HCT116 (cell line): ENCODE measurements at regions not wholly inside any gene's neighbourhood (a gene's known extent, or its start where the extent isn't known, plus 50 kb on each side); places are given as distances from the start of the nearest gene placed in this dataset.

Source experiments
- ATF3 ChIP-seq: IDR thresholded peaks from 2 replicates; pipeline ENCODE4 v1.6.1; 2012
- CEBPB ChIP-seq: IDR thresholded peaks from 2 replicates; pipeline ENCODE4 v1.6.1; 2012; ENCODE audit warnings: low read depth
- EZH2 ChIP-seq: fragments of 200-600 bp; sonication (generic); IDR thresholded peaks from 2 replicates; pipeline ENCODE4 v1.6.1; 2017; ENCODE audit warnings: antibody characterized with exemption, mixed run types
- FOSL1 ChIP-seq: IDR thresholded peaks from 2 replicates; pipeline ENCODE4 v1.6.1; 2012; ENCODE audit warnings: low read depth
- POLR2A ChIP-seq: IDR thresholded peaks from 2 replicates; pipeline ENCODE4 v1.7.0; 2011; ENCODE audit warnings: borderline replicate concordance; ENCODE audit not compliant: insufficient read depth, insufficient read length; ENCODE audit errors: extremely low read depth
- POLR2AphosphoS5 ChIP-seq: IDR thresholded peaks from 2 replicates; pipeline ENCODE4 v1.6.1; 2011; ENCODE audit warnings: mild to moderate bottlenecking, low read depth, low read length, moderate library complexity
- SRF ChIP-seq: IDR thresholded peaks from 2 replicates; pipeline ENCODE4 v1.6.1; 2012; ENCODE audit warnings: low read depth
- TF ChIP-seq, protein P1 (sequence below), 3 experiments: fragments of 200-600 bp in 1 of 3; sonication (generic) in 1 of 3; IDR thresholded peaks in 2 of 3; conservative IDR thresholded peaks in 1 of 3; 2 replicates each; pipeline ENCODE4 v1.5.1; 2012 to 2017; ENCODE audit warnings: low read depth in 2 of 3, low read length in 2 of 3, antibody characterized with exemption in 1 of 3, borderline replicate concordance in 1 of 3, control low read depth in 1 of 3, mild to moderate bottlenecking in 1 of 3, mixed read lengths in 1 of 3, mixed run types in 1 of 3, moderate library complexity in 1 of 3; ENCODE audit not compliant: insufficient read depth in 1 of 3
- TF ChIP-seq, protein P2 (sequence below): IDR thresholded peaks from 2 replicates; pipeline ENCODE4 v1.6.1; 2011; ENCODE audit warnings: mild to moderate bottlenecking, low read length, moderate library complexity; ENCODE audit not compliant: insufficient replicate concordance; ENCODE audit errors: extremely low read depth

DNA sequence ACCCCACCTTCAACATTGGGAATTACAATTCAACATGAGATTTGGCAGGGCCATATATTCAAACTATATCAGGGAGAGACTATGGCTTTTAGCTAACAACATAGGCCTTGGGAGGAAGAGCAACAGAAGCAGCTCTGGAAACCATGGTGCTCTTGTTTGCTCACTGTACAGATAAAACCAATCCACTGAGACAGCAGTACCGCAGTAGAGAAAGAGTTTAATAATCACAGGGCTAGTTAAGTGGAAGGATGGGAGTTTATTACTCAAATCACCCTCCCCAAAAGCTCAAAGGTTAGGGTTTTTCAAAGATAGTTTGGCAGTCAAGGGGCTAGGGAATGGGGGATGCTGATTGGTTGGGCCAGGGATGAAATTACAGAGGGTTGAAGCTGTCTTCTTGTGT, 52.7 kb upstream of the CRHR1 start:
- TF ChIP-seq ATF3 (no peak), EZH2 (no peak), POLR2AphosphoS5 (no peak), CEBPB (no peak), FOSL1 (no peak), POLR2A (no peak), SRF (no peak)
- TF ChIP-seq, protein P1, sequence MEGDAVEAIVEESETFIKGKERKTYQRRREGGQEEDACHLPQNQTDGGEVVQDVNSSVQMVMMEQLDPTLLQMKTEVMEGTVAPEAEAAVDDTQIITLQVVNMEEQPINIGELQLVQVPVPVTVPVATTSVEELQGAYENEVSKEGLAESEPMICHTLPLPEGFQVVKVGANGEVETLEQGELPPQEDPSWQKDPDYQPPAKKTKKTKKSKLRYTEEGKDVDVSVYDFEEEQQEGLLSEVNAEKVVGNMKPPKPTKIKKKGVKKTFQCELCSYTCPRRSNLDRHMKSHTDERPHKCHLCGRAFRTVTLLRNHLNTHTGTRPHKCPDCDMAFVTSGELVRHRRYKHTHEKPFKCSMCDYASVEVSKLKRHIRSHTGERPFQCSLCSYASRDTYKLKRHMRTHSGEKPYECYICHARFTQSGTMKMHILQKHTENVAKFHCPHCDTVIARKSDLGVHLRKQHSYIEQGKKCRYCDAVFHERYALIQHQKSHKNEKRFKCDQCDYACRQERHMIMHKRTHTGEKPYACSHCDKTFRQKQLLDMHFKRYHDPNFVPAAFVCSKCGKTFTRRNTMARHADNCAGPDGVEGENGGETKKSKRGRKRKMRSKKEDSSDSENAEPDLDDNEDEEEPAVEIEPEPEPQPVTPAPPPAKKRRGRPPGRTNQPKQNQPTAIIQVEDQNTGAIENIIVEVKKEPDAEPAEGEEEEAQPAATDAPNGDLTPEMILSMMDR (IDR thresholded peaks at IDR 0.05 in 2 of 3, conservative IDR thresholded peaks at IDR 0.05 in 1 of 3; ENCODE audit: borderline replicate concordance in 1 of 3, insufficient read depth in 1 of 3, low read depth in 2 of 3, low read length in 2 of 3): no peak
- TF ChIP-seq, protein P2, sequence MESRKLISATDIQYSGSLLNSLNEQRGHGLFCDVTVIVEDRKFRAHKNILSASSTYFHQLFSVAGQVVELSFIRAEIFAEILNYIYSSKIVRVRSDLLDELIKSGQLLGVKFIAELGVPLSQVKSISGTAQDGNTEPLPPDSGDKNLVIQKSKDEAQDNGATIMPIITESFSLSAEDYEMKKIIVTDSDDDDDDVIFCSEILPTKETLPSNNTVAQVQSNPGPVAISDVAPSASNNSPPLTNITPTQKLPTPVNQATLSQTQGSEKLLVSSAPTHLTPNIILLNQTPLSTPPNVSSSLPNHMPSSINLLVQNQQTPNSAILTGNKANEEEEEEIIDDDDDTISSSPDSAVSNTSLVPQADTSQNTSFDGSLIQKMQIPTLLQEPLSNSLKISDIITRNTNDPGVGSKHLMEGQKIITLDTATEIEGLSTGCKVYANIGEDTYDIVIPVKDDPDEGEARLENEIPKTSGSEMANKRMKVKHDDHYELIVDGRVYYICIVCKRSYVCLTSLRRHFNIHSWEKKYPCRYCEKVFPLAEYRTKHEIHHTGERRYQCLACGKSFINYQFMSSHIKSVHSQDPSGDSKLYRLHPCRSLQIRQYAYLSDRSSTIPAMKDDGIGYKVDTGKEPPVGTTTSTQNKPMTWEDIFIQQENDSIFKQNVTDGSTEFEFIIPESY: no peak
